SK-N-SH (cell line): ENCODE measurements at regions not wholly inside any gene's neighbourhood (a gene's known extent, or its start where the extent isn't known, plus 50 kb on each side); places are given as distances from the start of the nearest gene placed in this dataset.

Experiments used
- CTCF ChIA-PET: fragments of 300-600, 350-600 bp; formaldehyde crosslinking; extraction: SDS; loops from one replicate; lab custom pipeline; 2021; lab: Yijun Ruan, JAX
- POLR2A ChIA-PET: fragments of 350-600 bp; sonication (Branson Sonifier 250); formaldehyde crosslinking; extraction: SDS; loops from one replicate; lab custom pipeline; 2020; ENCODE audit warnings: antibody characterized with exemption, inconsistent platforms; lab: Yijun Ruan, JAX
- DNase-seq: peaks from one replicate; pipeline ENCODE4 v3.0.0; 2012
- H2AFZ ChIP-seq: fragments of 200-600 bp; sonication (generic); 2 replicates; pipeline ENCODE4 v1.8.1; 2016; ENCODE audit warnings: antibody characterized with exemption, mild to moderate bottlenecking, low read depth
- H3F3A ChIP-seq: fragments of 200-600 bp; sonication (generic); replicated peaks from 2 replicates; pipeline ENCODE3; 2016; ENCODE audit warnings: antibody characterized with exemption, mild to moderate bottlenecking; ENCODE audit not compliant: insufficient read depth
- H3K27ac ChIP-seq, 2 experiments: fragments of 200-500 bp in 1 of 2; fragments of 200-600 bp in 1 of 2; sonication (Bioruptor generic) in 1 of 2; sonication (generic), shearing (Covaris generic) in 1 of 2; 2 replicates each; pipeline versions ENCODE4 v1.5.1 to v1.6.1; 2014 to 2016; ENCODE audit warnings: low read depth in 2 of 2, inconsistent platforms in 1 of 2, low read length in 1 of 2, mild to moderate bottlenecking in 1 of 2, mixed read lengths in 1 of 2
- H3K27me3 ChIP-seq: fragments of 200-600 bp; sonication (generic), shearing (Covaris generic); 2 replicates; pipeline ENCODE4 v1.6.1; 2016; ENCODE audit warnings: mixed run types; ENCODE audit not compliant: insufficient read depth
- H3K36me3 ChIP-seq, 2 experiments: fragments of 200-500 bp in 1 of 2; fragments of 200-600 bp in 1 of 2; sonication (Bioruptor generic) in 1 of 2; sonication (generic) in 1 of 2; replicated peaks in 1 of 2; 2 replicates each; pipeline versions ENCODE3 to v1.5.1; 2014 to 2016; ENCODE audit warnings: low read length in 1 of 2, mild to moderate bottlenecking in 1 of 2; ENCODE audit not compliant: insufficient read depth in 2 of 2, control insufficient read depth in 1 of 2
- H3K4me1 ChIP-seq, 2 experiments: fragments of 200-500 bp in 1 of 2; fragments of 200-600 bp in 1 of 2; sonication (Bioruptor generic) in 1 of 2; sonication (generic), shearing (Covaris generic) in 1 of 2; 2 replicates each; pipeline versions ENCODE4 v1.5.1 to v1.6.1; 2014 to 2016; ENCODE audit warnings: low read depth in 1 of 2, low read length in 1 of 2, mixed run types in 1 of 2; ENCODE audit not compliant: insufficient read depth in 2 of 2, control insufficient read depth in 1 of 2
- H3K4me2 ChIP-seq: fragments of 200-600 bp; sonication (generic), shearing (Covaris generic); 2 replicates; pipeline ENCODE4 v1.6.1; 2017; ENCODE audit warnings: mixed run types
- H3K4me3 ChIP-seq, 2 experiments: fragments of 200-500 bp in 1 of 2; fragments of 200-600 bp in 1 of 2; sonication (Bioruptor generic) in 1 of 2; sonication (generic), shearing (Covaris generic) in 1 of 2; 2 replicates each; pipeline versions ENCODE4 v1.5.1 to v1.8.1; 2014 to 2016; ENCODE audit warnings: low read depth in 2 of 2, inconsistent platforms in 1 of 2, low read length in 1 of 2, mild to moderate bottlenecking in 1 of 2, mixed read lengths in 1 of 2, moderate library complexity in 1 of 2
- H3K79me2 ChIP-seq: fragments of 200-600 bp; sonication (generic); 2 replicates; pipeline ENCODE4 v1.8.1; 2017; ENCODE audit warnings: mild to moderate bottlenecking; ENCODE audit not compliant: insufficient read depth
- H3K9ac ChIP-seq: fragments of 200-600 bp; sonication (generic); 2 replicates; pipeline ENCODE4 v1.6.1; 2017; ENCODE audit warnings: mixed run types
- H3K9me2 ChIP-seq: fragments of 200-600 bp; sonication (generic); 2 replicates; pipeline ENCODE4 v1.6.1; 2017; ENCODE audit warnings: mixed run types
- H3K9me3 ChIP-seq: fragments of 200-600 bp; sonication (generic); 2 replicates; pipeline ENCODE4 v1.6.1; 2017; ENCODE audit warnings: mixed run types, mild to moderate bottlenecking, moderate library complexity
- H4K20me1 ChIP-seq: fragments of 200-600 bp; sonication (generic); 2 replicates; pipeline ENCODE4 v1.6.1; 2017; ENCODE audit warnings: mild to moderate bottlenecking, mixed run types; ENCODE audit not compliant: insufficient read depth
- CHD2 ChIP-seq: fragments of 150-350 bp; IDR thresholded peaks from 2 replicates; pipeline ENCODE4 v1.6.1; 2018; ENCODE audit warnings: low read length; ENCODE audit not compliant: partially characterized antibody
- ELF1 ChIP-seq: IDR thresholded peaks from 2 replicates; pipeline ENCODE4 v1.4.0; 2012
- EZH2phosphoT487 ChIP-seq: fragments of 200-600 bp; sonication (generic); IDR thresholded peaks from 2 replicates; pipeline ENCODE4 v1.6.1; 2017; ENCODE audit warnings: low read depth, mixed run types, mild to moderate bottlenecking, antibody characterized with exemption, moderate library complexity, borderline replicate concordance
- GABPA ChIP-seq: IDR thresholded peaks from 2 replicates; pipeline ENCODE4 v1.4.0; 2012; ENCODE audit warnings: low read depth, mild to moderate bottlenecking
- GATA2 ChIP-seq: sonication (generic); formaldehyde crosslinking; IDR thresholded peaks from 2 replicates; pipeline ENCODE4 v1.5.0; 2020; ENCODE audit warnings: mild to moderate bottlenecking, missing genetic modification reagents
- JUND ChIP-seq: IDR thresholded peaks from 2 replicates; pipeline ENCODE4 v1.4.0; 2012
- MEF2A ChIP-seq: IDR thresholded peaks from 2 replicates; pipeline ENCODE4 v1.4.0; 2012; ENCODE audit warnings: low read depth, borderline replicate concordance
- MXI1 ChIP-seq: IDR thresholded peaks from 2 replicates; pipeline ENCODE4 v1.6.1; 2012; ENCODE audit warnings: mild to moderate bottlenecking, low read depth, low read length, improper control_type of control experiment
- NFIC ChIP-seq: IDR thresholded peaks from 2 replicates; pipeline ENCODE4 v1.4.0; 2012; ENCODE audit warnings: borderline replicate concordance
- RAD21 ChIP-seq: IDR thresholded peaks from 2 replicates; pipeline ENCODE4 v1.6.1; 2012; ENCODE audit warnings: mild to moderate bottlenecking, low read length
- RCOR1 ChIP-seq: fragments of 150-350 bp; IDR thresholded peaks from 2 replicates; pipeline ENCODE4 v1.6.1; 2017; ENCODE audit warnings: antibody characterized with exemption, low read length
- RFX5 ChIP-seq: IDR thresholded peaks from 2 replicates; pipeline ENCODE4 v1.6.1; 2012; ENCODE audit warnings: mild to moderate bottlenecking, improper control_type of control experiment, low read length
- RXRA ChIP-seq: IDR thresholded peaks from 2 replicates; pipeline ENCODE4 v1.4.0; 2012; ENCODE audit warnings: low read depth, mild to moderate bottlenecking, borderline replicate concordance
- SMC3 ChIP-seq: IDR thresholded peaks from 2 replicates; pipeline ENCODE4 v1.6.1; 2012; ENCODE audit warnings: low read depth, low read length, improper control_type of control experiment
- YY1 ChIP-seq: IDR thresholded peaks from 2 replicates; pipeline ENCODE4 v1.4.0; 2012; ENCODE audit warnings: low read depth, mild to moderate bottlenecking
- WGBS: methylation state at CpG from one replicate; pipeline ENCODE4 v1.1.6; 2017; ENCODE audit warnings: low lambda C conversion rate; 5-methylcytosine and 5-hydroxymethylcytosine counted together
- TF ChIP-seq, protein P1 (sequence below): IDR thresholded peaks from 2 replicates; pipeline ENCODE4; 2012
- TF ChIP-seq, protein P2 (sequence below): IDR thresholded peaks from 2 replicates; pipeline ENCODE4 v1.6.1; 2012; ENCODE audit warnings: mild to moderate bottlenecking, low read depth, low read length, moderate library complexity

- TF ChIP-seq RFX5 (no peak), MXI1 (no peak)
Observed at GRCh38 chr5:155957884-155958283, 369.1 kb upstream of the SGCD start (continued).

GRCh38 chr5:155959082-155959481 lies 367.9 kb upstream of the SGCD start:
- no peaks in the 10 kb centered on the region for H3K27me3 ChIP-seq
- H3K9me2 ChIP-seq, result no peaks in the 10 kb centered on the region
- no peaks in the 10 kb centered on the region for H3K79me2 ChIP-seq
- 60% methylated on average over 2 of the region's 2 CpGs for WGBS
- H3K27ac ChIP-seq, result no peak overlapping the region
- H3K4me1 ChIP-seq, result no peaks in the 10 kb centered on the region
- H2AFZ ChIP-seq, result no peak overlapping the region
- no peaks in the 10 kb centered on the region for H3K9me3 ChIP-seq
- H3K9ac ChIP-seq, result no peak overlapping the region
- H3K4me2 ChIP-seq, result no peak overlapping the region
- no peaks in the 10 kb centered on the region for H4K20me1 ChIP-seq
- CTCF ChIA-PET, result interaction anchor here (0.7 to 1.5 kb wide), 3 partner anchors 8 to 15 kb away, joined by 3 to 10 read pairs (median 4); no protein-coding TSS in a partner anchor
- no peak for DNase-seq
- TF ChIP-seq MEF2A (no peak), SMC3 (no peak), RFX5 (no peak), ELF1 (no peak), GATA2 (CRISPR knock-in tag) (no peak), EZH2phosphoT487 (no peak)
- TF ChIP-seq, all 33 proteins: peak for 0
- Histone ChIP-seq H3K36me3 (no peaks in the 10 kb centered on the region), H3K4me3 (no peak overlapping the region), H3F3A (no peaks in the 10 kb centered on the region)
- POLR2A ChIA-PET, result no interaction called here

DNA sequence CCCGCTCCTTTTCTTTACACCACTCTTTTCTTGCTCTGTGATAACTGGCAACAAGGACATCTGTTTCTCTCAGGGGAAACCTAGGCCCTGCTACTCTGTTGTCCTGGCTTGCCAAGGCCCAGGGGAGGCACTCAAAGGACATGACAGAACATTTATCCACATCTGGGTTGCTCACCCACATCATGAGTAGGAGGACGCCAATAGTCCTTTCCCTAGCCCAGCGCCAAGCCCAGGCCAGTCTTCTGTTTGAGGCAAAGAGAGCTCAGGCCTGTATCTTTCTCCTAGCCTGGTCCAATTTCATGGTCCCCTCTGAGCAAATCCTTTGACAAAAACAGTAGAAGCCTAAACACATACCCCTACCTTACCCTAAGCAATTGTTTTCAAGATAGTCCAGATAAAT lies 366.8 kb upstream of the SGCD start:
- Histone ChIP-seq H3K9ac (no peak overlapping the region), H3K27ac (no peak overlapping the region), H3K9me3 (no peaks in the 10 kb centered on the region), H3K4me2 (no peak overlapping the region), H3K36me3 (no peaks in the 10 kb centered on the region), H3K27me3 (no peaks in the 10 kb centered on the region), H3K4me3 (no peak overlapping the region), H3K79me2 (no peaks in the 10 kb centered on the region), H3K4me1 (no peaks in the 10 kb centered on the region), H2AFZ (no peak overlapping the region), H4K20me1 (no peaks in the 10 kb centered on the region), H3K9me2 (no peaks in the 10 kb centered on the region), H3F3A (no peaks in the 10 kb centered on the region)
- TF ChIP-seq GABPA (no peak), MXI1 (no peak), JUND (no peak), ELF1 (no peak), RAD21 (no peak), SMC3 (no peak), YY1 (no peak), RXRA (no peak), EZH2phosphoT487 (no peak), CHD2 (no peak), NFIC (no peak), RCOR1 (no peak)
- TF ChIP-seq, protein P1, sequence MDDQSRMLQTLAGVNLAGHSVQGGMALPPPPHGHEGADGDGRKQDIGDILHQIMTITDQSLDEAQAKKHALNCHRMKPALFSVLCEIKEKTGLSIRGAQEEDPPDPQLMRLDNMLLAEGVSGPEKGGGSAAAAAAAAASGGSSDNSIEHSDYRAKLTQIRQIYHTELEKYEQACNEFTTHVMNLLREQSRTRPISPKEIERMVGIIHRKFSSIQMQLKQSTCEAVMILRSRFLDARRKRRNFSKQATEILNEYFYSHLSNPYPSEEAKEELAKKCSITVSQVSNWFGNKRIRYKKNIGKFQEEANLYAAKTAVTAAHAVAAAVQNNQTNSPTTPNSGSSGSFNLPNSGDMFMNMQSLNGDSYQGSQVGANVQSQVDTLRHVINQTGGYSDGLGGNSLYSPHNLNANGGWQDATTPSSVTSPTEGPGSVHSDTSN, result no peak
- TF ChIP-seq, protein P2, sequence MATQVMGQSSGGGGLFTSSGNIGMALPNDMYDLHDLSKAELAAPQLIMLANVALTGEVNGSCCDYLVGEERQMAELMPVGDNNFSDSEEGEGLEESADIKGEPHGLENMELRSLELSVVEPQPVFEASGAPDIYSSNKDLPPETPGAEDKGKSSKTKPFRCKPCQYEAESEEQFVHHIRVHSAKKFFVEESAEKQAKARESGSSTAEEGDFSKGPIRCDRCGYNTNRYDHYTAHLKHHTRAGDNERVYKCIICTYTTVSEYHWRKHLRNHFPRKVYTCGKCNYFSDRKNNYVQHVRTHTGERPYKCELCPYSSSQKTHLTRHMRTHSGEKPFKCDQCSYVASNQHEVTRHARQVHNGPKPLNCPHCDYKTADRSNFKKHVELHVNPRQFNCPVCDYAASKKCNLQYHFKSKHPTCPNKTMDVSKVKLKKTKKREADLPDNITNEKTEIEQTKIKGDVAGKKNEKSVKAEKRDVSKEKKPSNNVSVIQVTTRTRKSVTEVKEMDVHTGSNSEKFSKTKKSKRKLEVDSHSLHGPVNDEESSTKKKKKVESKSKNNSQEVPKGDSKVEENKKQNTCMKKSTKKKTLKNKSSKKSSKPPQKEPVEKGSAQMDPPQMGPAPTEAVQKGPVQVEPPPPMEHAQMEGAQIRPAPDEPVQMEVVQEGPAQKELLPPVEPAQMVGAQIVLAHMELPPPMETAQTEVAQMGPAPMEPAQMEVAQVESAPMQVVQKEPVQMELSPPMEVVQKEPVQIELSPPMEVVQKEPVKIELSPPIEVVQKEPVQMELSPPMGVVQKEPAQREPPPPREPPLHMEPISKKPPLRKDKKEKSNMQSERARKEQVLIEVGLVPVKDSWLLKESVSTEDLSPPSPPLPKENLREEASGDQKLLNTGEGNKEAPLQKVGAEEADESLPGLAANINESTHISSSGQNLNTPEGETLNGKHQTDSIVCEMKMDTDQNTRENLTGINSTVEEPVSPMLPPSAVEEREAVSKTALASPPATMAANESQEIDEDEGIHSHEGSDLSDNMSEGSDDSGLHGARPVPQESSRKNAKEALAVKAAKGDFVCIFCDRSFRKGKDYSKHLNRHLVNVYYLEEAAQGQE, result no peak
- DNase-seq, result no peak
- ChIA-PET POLR2A (no interaction called here), CTCF (interaction anchor here (1.5 kb wide), 2 partner anchors 9 to 855 kb away, joined by 3 to 4 read pairs; no protein-coding TSS in a partner anchor)
- WGBS, result 43% methylated on average over 3 of the region's 3 CpGs
